Trophoblast cell (in vitro differentiated cells and primary cell): ENCODE measurements at regions not wholly inside any gene's neighbourhood (a gene's known extent, or its start where the extent isn't known, plus 50 kb on each side); places are given as distances from the start of the nearest gene placed in this dataset.
A peak's percentile ranks its signal among the peaks of the same experiment; 100 is the strongest.

Experiments
- DNase-seq, 2 donors: peaks; one replicate each; pipeline ENCODE4 v3.0.0-alpha.2; 2016
- H2AFZ ChIP-seq: 2 replicates; pipeline ENCODE4 v1.6.1; 2013; ENCODE audit warnings: low read length, moderate library complexity, mild to moderate bottlenecking; ENCODE audit not compliant: insufficient read depth, poor library complexity
- H2AK5ac ChIP-seq: 2 replicates; pipeline ENCODE4 v1.6.1; 2013; ENCODE audit warnings: mild to moderate bottlenecking, low read length
- H2BK120ac ChIP-seq: 2 replicates; pipeline ENCODE4 v1.6.1; 2013; ENCODE audit warnings: low read length, mild to moderate bottlenecking, moderate library complexity; ENCODE audit not compliant: insufficient read depth, poor library complexity
- H2BK12ac ChIP-seq: 2 replicates; pipeline ENCODE4 v1.6.1; 2013; ENCODE audit warnings: mild to moderate bottlenecking, low read length, moderate library complexity
- H2BK5ac ChIP-seq: 2 replicates; pipeline ENCODE4 v1.6.1; 2013; ENCODE audit warnings: low read length, low read depth, moderate library complexity, mild to moderate bottlenecking; ENCODE audit not compliant: poor library complexity
- H3K14ac ChIP-seq: 2 replicates; pipeline ENCODE4 v1.6.1; 2013; ENCODE audit warnings: mild to moderate bottlenecking, low read length
- H3K18ac ChIP-seq: 2 replicates; pipeline ENCODE4 v1.6.1; 2013; ENCODE audit warnings: mild to moderate bottlenecking, low read length
- H3K23ac ChIP-seq: 2 replicates; pipeline ENCODE4 v1.6.1; 2013; ENCODE audit warnings: low read length
- H3K27ac ChIP-seq: 2 replicates; pipeline ENCODE4 v1.5.1; 2013; ENCODE audit warnings: low read depth, mild to moderate bottlenecking, inconsistent platforms, low read length, moderate library complexity
- H3K27me3 ChIP-seq: 2 replicates; pipeline ENCODE4 v1.6.1; 2013; ENCODE audit warnings: inconsistent platforms, mild to moderate bottlenecking, low read length, moderate library complexity; ENCODE audit not compliant: insufficient read depth
- H3K36me3 ChIP-seq, 2 experiments: 1 replicate in 1 of 2; 2 replicates in 1 of 2; pipeline ENCODE4 v1.6.1; 2013; ENCODE audit warnings: low read length in 2 of 2, mild to moderate bottlenecking in 2 of 2, moderate library complexity in 1 of 2; ENCODE audit not compliant: insufficient read depth in 2 of 2, control insufficient read depth in 1 of 2
- H3K4ac ChIP-seq: 2 replicates; pipeline ENCODE4 v1.6.1; 2013; ENCODE audit warnings: low read depth, mild to moderate bottlenecking, low read length, moderate library complexity
- H3K4me1 ChIP-seq, 2 experiments: 1 replicate in 1 of 2; 2 replicates in 1 of 2; pipeline ENCODE4 v1.6.1; 2013; ENCODE audit warnings: low read length in 2 of 2, mild to moderate bottlenecking in 2 of 2, moderate library complexity in 1 of 2; ENCODE audit not compliant: insufficient read depth in 2 of 2, control insufficient read depth in 1 of 2
- H3K4me2 ChIP-seq: 2 replicates; pipeline ENCODE4 v1.6.1; 2013; ENCODE audit warnings: inconsistent platforms, mild to moderate bottlenecking, low read length, moderate library complexity
- H3K4me3 ChIP-seq: 2 replicates; pipeline ENCODE4 v1.5.1; 2013; ENCODE audit warnings: mild to moderate bottlenecking, low read depth, low read length, inconsistent platforms
- H3K79me1 ChIP-seq: one replicate; pipeline ENCODE4 v1.6.1; 2013; ENCODE audit warnings: low read length
- H3K79me2 ChIP-seq: 2 replicates; pipeline ENCODE4 v1.6.1; 2013; ENCODE audit warnings: low read length, mild to moderate bottlenecking; ENCODE audit not compliant: control insufficient read depth, insufficient read depth, poor library complexity
- H3K9ac ChIP-seq: 2 replicates; pipeline ENCODE4 v1.6.1; 2013; ENCODE audit warnings: mild to moderate bottlenecking, low read length
- H3K9me3 ChIP-seq: 2 replicates; pipeline ENCODE4 v1.6.1; 2013; ENCODE audit warnings: low read depth, mild to moderate bottlenecking, control low read depth, inconsistent platforms, low read length; ENCODE audit not compliant: insufficient read depth
- H4K12ac ChIP-seq: 2 replicates; pipeline ENCODE4 v1.6.1; 2013; ENCODE audit warnings: low read depth, mild to moderate bottlenecking, low read length, moderate library complexity
- H4K8ac ChIP-seq: 2 replicates; pipeline ENCODE4 v1.6.1; 2013; ENCODE audit warnings: low read depth, mild to moderate bottlenecking, low read length, moderate library complexity
- H4K91ac ChIP-seq: one replicate; pipeline ENCODE4 v1.6.1; 2013; ENCODE audit warnings: low read depth, mild to moderate bottlenecking, low read length, moderate library complexity
- WGBS: extraction: QIAGEN DNeasy Blood & Tissue Kit; methylation state at CpG from one replicate; pipeline ENCODE4 v1.1.7; 2013; ENCODE audit warnings: missing lambda C conversion rate; ENCODE audit not compliant: insufficient read length, insufficient coverage; ENCODE audit errors: extremely low coverage; 5-methylcytosine and 5-hydroxymethylcytosine counted together

DNA sequence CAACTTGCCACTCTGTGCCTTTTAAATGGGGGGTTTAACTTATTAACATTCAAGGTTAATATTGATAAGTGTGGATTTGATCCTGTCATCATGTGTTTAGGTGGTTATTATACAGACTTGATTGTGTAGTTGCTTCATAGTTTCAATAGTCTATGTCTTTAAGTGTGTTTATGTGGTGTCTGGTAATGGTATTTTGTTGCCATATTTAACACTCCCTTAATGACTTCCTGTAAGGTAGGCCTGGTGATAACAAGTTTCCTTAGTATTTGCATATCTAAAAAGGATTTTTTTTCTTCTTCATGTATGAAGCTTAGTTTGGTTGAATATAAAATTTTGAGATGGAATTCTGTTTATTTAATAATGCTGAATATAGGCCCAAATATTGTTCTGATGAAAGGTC, 506.0 kb upstream of the ZNF462 start:
- Histone ChIP-seq H3K14ac (no peak overlapping the region), H3K4ac (no peak overlapping the region), H2BK5ac (no peak overlapping the region), H2BK120ac (no peak overlapping the region), H3K4me1 (no peaks in the 10 kb centered on the region), H3K23ac (no peak overlapping the region), H2BK12ac (no peak overlapping the region), H3K79me2 (no peaks in the 10 kb centered on the region), H3K4me3 (no peak overlapping the region), H2AK5ac (no peak overlapping the region), H3K18ac (no peak overlapping the region), H4K91ac (no peak overlapping the region), H3K27ac (no peak overlapping the region), H3K9me3 (no peaks in the 10 kb centered on the region), H3K9ac (no peak overlapping the region), H4K8ac (no peak overlapping the region), H3K79me1 (no peaks in the 10 kb centered on the region), H2AFZ (no peak overlapping the region), H4K12ac (no peak overlapping the region), H3K27me3 (no peaks in the 10 kb centered on the region), H3K36me3 (no peaks in the 10 kb centered on the region), H3K4me2 (no peak overlapping the region)
- DNase-seq = no peak

DNA sequence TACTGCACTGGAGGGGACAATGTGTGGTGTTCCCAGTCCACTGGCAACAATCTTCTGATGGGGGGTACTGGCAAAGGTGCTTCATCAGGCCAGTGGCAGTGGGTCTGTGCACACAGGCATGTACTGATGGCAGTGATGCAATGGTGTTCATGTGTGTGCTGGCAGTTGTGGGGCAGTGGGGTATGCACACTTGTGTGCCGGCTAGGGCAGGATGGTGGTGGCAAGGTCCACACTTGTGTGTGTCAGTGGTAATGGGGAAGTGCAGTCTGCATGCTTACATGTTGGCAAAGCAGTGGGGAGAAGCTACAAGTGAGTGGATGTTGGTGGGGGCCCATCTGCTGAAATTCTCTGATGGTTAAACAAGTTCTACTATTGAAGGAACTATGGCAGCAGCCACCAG, 504.6 kb upstream of the ZNF462 start:
- Histone ChIP-seq H2BK120ac (no peak overlapping the region), H3K9me3 (no peaks in the 10 kb centered on the region), H4K91ac (no peak overlapping the region), H3K79me1 (no peaks in the 10 kb centered on the region), H2BK5ac (no peak overlapping the region), H3K14ac (no peak overlapping the region), H3K9ac (no peak overlapping the region), H3K4me3 (no peak overlapping the region), H3K4ac (no peak overlapping the region), H2AFZ (no peak overlapping the region), H2AK5ac (no peak overlapping the region), H3K4me2 (no peak overlapping the region), H4K12ac (no peak overlapping the region), H4K8ac (no peak overlapping the region), H3K27me3 (no peaks in the 10 kb centered on the region), H2BK12ac (no peak overlapping the region), H3K36me3 (no peaks in the 10 kb centered on the region), H3K23ac (no peak overlapping the region), H3K4me1 (no peaks in the 10 kb centered on the region), H3K18ac (no peak overlapping the region), H3K27ac (no peak overlapping the region), H3K79me2 (no peaks in the 10 kb centered on the region)
- DNase-seq = no peak
- no CpG with 5 or more reads among the region's 1 CpG for WGBS

DNA sequence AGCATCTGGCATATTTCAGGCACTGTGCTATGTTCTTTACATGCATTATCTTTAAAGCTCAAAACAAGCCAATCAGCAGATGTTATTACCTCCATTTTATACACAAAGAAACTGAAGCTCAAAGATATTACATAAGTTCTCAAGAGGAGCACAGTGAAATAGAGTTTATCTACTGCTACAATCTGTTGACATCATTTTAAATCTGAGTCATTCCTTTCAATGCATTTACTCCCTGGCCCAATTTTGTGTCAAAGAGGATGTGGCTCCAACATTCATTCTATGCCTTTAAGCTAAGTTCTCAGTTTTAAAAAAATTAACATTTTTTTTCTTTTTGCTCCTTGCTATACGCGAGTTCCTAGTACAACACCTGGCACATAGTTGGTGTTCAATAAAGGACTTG, 486.3 kb upstream of the ZNF462 start:
- Histone ChIP-seq H2AFZ (no peak overlapping the region), H3K9me3 (no peaks in the 10 kb centered on the region), H2BK12ac (no peak overlapping the region), H3K4ac (no peak overlapping the region), H3K79me2 (no peaks in the 10 kb centered on the region), H3K14ac (no peak overlapping the region), H3K27ac (no peak overlapping the region), H3K18ac (no peak overlapping the region), H3K4me1 (no peaks in the 10 kb centered on the region), H3K4me3 (no peak overlapping the region), H2BK120ac (no peak overlapping the region), H4K12ac (no peak overlapping the region), H3K9ac (no peak overlapping the region), H2BK5ac (no peak overlapping the region), H4K91ac (no peak overlapping the region), H3K27me3 (no peaks in the 10 kb centered on the region), H3K23ac (no peak overlapping the region), H3K4me2 (no peak overlapping the region), H3K36me3 (no peaks in the 10 kb centered on the region), H2AK5ac (no peak overlapping the region), H3K79me1 (no peaks in the 10 kb centered on the region), H4K8ac (no peak overlapping the region)
- peak in 1 of 2 donors; percentile 70 for DNase-seq
- no CpG with 5 or more reads among the region's 2 CpGs for WGBS

DNA sequence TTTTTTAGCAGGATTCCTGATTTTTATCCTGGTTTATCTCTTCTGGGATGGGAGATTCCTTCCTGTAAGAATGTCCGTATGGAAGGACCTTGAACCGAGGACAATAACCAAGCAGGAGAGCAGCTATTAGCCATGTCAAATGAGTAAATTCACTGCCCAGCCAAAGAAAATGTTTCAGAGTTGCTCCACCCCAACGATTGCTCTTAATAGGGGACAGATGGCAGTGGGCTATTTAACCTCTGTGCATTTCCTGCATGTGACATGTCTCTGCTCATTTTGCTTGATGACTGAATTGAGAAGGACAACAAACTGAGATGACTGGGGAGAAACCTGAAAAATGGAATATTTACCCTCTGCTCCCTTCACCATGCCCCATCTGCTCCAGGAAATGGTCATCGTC, 479.9 kb upstream of the ZNF462 start:
- H4K8ac ChIP-seq = no peak overlapping the region
- no CpG with 5 or more reads among the region's 4 CpGs for WGBS
- no peak overlapping the region for H2BK12ac ChIP-seq
- H2BK120ac ChIP-seq = no peak overlapping the region
- no peak overlapping the region for H3K9ac ChIP-seq
- no peak overlapping the region for H2AFZ ChIP-seq
- H3K4me1 ChIP-seq = no peaks in the 10 kb centered on the region
- no peak overlapping the region for H3K4ac ChIP-seq
- H3K36me3 ChIP-seq = no peaks in the 10 kb centered on the region
- H3K79me1 ChIP-seq = no peaks in the 10 kb centered on the region
- H3K14ac ChIP-seq = no peak overlapping the region
- no peaks in the 10 kb centered on the region for H3K79me2 ChIP-seq
- H2AK5ac ChIP-seq = no peak overlapping the region
- no peaks in the 10 kb centered on the region for H3K27me3 ChIP-seq
- H3K23ac ChIP-seq = no peak overlapping the region
- H2BK5ac ChIP-seq = no peak overlapping the region
- H3K27ac ChIP-seq = no peak overlapping the region
- no peak for DNase-seq
- no peak overlapping the region for H3K4me2 ChIP-seq
- no peak overlapping the region for H3K4me3 ChIP-seq
- H4K12ac ChIP-seq = no peak overlapping the region
- H3K18ac ChIP-seq = no peak overlapping the region
- H3K9me3 ChIP-seq = no peaks in the 10 kb centered on the region
- no peak overlapping the region for H4K91ac ChIP-seq

DNA sequence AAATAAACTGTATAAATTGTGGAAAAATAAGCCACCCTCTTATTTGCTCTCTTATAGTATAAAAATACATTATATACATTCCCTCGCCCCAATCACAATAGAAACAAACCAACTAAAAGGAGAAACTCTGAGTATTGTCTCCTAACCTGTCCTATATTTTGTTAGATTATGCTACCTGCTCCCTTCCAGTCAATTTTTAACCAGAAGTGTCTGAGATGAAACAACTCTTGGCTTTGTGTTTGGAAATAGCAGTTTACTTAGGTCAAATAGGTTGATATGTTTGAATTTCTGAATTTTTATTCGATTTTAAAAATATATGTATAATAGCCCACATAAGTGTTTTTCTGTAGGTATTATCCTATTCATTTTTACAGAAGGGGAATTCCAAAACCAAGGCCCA, 475.0 kb upstream of the ZNF462 start:
- H2AK5ac ChIP-seq = no peak overlapping the region
- no CpG with 5 or more reads among the region's 2 CpGs for whole genome bisulfite sequencing
- no peak overlapping the region for H3K23ac ChIP-seq
- H3K27me3 ChIP-seq = no peaks in the 10 kb centered on the region
- no peak overlapping the region for H3K4ac ChIP-seq
- no peak overlapping the region for H4K12ac ChIP-seq
- H2BK120ac ChIP-seq = no peak overlapping the region
- H3K27ac ChIP-seq = no peak overlapping the region
- no peak for DNase-seq
- H3K36me3 ChIP-seq = no peaks in the 10 kb centered on the region
- no peak overlapping the region for H2BK12ac ChIP-seq
- H3K79me1 ChIP-seq = peaks cover 2% of the 10 kb centered on the region
- H3K14ac ChIP-seq = no peak overlapping the region
- H4K8ac ChIP-seq = no peak overlapping the region
- H3K4me2 ChIP-seq = no peak overlapping the region
- no peaks in the 10 kb centered on the region for H3K4me1 ChIP-seq
- no peaks in the 10 kb centered on the region for H3K79me2 ChIP-seq
- H3K18ac ChIP-seq = no peak overlapping the region
- H3K4me3 ChIP-seq = no peak overlapping the region
- no peak overlapping the region for H2BK5ac ChIP-seq
- no peak overlapping the region for H3K9ac ChIP-seq
- H3K9me3 ChIP-seq = no peaks in the 10 kb centered on the region
- H2AFZ ChIP-seq = no peak overlapping the region
- no peak overlapping the region for H4K91ac ChIP-seq
